ENCODE measurements at regions not wholly inside any gene's neighbourhood (a gene's known extent, or its start where the extent isn't known, plus 50 kb on each side); places are given as distances from the start of the nearest gene placed in this dataset.
A peak's percentile ranks its signal among the peaks of the same experiment; 100 is the strongest.
"Not testable (repeated sequence)": the region's sequence is repeated elsewhere in the genome, so short reads cannot be mapped to it uniquely, and the experiment has no call there.

- no peak for DNase-seq (ENCODE audit: low spot score)
These were observed 94.2 kb upstream of the TEX13D start for GRCh38 chrX:124238268-124238667.

- no peak for DNase-seq (ENCODE audit: low spot score)
These were observed 93.1 kb upstream of the TEX13D start for GRCh38 chrX:124239324-124239723.

- no peak for DNase-seq (ENCODE audit: low spot score)
These were observed 92.5 kb upstream of the TEX13D start for GRCh38 chrX:124239911-124240310.

- DNase-seq (ENCODE audit: low spot score): peak; percentile 30
These were observed 92.0 kb upstream of the TEX13D start for GRCh38 chrX:124240422-124240821.

- DNase-seq (ENCODE audit: low spot score): no peak
These were observed 90.3 kb upstream of the TEX13D start for GRCh38 chrX:124242131-124242530.

- DNase-seq (ENCODE audit: low spot score): no peak
These were observed 83.1 kb upstream of the TEX13D start for GRCh38 chrX:124249345-124249744.

- no peak for DNase-seq (ENCODE audit: low spot score)
These were observed 81.5 kb upstream of the TEX13D start for GRCh38 chrX:124250835-124251437.

DNA sequence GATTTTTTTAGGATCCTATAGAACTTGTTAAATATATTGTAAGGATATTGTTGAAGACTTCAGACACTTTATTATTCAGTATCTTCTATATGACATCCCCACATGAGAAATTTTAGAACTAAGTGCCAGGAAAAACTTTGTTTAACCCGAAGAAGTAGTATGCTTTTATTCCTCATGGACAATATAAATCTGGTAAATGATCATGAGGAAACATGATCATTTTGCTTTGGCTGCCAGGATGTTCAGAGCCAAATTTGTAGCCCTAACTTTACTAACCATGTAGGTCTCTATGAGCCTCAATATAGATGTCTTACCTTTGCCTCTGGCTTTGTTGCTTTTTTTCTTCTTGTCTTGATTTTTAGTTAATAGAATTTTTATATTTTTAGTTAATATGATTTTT is 77.8 kb upstream of the TEX13D start:
- no peak for DNase-seq (ENCODE audit: low spot score)

DNA sequence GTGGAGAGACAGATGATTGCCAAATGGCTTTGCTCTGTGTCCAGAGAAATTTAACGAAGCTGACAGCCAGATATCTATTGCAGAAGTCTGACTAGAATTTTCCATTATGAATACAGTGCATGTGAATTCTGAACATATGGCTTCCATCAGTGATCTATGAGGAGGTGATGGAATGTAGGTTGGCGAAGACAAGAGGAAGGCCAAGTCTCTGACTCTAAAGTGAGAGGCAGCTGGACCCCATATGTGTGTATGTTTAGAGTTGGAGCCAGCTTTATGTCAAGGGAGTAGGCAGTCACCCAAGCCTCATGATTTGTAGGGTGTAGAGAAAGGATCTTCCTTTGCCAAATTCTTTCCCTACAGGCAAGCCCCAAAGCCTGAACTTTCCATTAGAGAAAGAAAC is 76.2 kb upstream of the TEX13D start:
- peak; percentile 71 for DNase-seq (ENCODE audit: low spot score)

DNA sequence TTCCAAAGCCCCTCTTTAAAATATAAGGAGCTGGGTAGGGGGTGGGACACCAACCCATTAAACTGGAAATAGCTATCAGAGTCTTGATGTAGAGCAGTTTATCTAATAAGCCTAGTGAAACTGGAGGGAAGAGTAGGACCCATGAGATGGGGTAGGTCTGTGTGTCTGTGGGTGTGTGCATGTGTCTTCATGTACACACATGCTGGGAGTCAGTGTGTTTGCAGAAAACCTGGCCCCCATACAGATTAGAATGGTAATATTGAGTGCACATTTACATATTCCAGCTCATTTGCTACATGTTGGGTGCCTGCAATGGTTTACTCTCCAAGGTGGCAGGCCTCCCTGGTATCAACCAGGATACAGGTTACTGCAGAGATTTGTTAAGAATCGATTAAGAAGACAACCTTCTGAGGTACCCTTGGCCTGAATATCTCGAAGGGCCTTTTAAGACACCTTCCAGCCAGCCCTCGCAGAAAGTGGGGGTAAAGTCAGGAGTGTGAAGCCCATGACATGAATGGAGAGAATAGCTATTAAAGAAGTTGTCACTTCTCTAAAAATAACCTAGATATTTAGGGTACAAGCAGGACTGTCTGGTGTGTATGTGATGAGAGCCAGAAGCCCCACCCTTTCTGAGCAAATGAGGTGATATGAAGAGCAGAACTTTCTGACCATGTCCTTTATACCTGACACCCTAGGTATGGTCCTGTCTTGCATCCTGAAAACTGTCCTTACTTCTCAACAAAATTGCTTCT is 75.7 kb upstream of the TEX13D start:
- DNase-seq (ENCODE audit: low spot score): no peak

GRCh38 chrX:124257924-124258702 is 74.3 kb upstream of the TEX13D start:
- no peak for DNase-seq (ENCODE audit: low spot score)

DNA sequence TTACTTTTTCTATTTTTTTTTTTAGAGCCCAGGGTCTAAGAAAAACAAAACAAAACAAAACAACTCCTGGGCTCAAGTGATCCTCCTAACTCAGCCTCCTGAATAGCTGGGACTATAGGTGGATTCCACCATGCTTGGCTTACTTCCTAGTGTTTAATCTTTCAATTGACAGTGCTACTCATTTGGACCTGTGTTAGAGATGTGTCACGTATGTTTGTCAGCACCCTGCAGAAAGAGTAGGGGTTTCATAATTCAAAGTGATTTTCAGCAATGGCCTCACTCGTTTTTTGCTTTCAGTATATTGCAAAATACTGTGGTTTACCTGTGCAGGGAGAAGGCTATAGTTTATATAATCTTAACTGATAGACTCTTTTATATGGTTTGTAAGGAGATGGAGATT is 71.6 kb upstream of the TEX13D start:
- no peak for DNase-seq (ENCODE audit: low spot score)

DNA sequence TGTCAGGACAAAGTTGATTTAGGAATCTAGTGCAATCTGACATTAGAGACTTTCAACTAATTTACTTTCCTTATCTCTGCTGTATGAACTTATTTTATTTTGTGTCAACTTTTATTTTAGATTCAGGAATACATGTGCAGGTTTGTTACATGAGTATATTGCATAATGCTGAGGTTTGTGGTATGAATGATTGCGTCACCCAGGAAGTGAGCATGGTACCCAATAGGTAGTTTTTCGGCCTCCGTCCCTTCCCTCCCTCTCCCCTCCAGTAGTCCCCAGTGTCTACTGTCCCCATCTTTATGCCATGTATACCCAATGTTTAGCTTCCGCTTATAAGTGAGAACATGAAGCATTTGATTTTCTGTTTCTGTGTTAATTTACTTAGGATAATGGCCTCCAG is 68.7 kb upstream of the TEX13D start:
- DNase-seq (ENCODE audit: low spot score): no peak

GRCh38 chrX:124268099-124268498 is 64.4 kb upstream of the TEX13D start:
- no peak for DNase-seq (ENCODE audit: low spot score)

DNA sequence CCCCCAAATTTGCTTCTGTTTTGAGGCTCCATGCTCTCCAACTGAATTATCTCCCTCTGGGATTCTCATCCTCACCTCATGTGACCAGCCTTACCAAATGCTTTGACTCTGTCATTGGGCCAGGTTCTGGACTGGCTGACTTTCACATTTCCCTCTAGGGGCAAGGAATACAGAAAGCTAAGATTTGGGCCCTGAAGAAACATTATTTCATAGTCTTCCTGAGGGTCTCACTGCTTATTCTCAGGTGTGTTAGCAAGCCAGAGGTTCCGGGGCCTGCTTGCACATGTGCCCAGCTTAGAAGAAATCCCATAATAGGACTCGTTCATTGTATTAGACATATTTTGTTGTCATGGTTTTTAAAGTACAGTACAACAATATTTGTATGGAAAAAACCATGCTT is 62.6 kb upstream of the TEX13D start:
- no peak for DNase-seq (ENCODE audit: low spot score)

DNA sequence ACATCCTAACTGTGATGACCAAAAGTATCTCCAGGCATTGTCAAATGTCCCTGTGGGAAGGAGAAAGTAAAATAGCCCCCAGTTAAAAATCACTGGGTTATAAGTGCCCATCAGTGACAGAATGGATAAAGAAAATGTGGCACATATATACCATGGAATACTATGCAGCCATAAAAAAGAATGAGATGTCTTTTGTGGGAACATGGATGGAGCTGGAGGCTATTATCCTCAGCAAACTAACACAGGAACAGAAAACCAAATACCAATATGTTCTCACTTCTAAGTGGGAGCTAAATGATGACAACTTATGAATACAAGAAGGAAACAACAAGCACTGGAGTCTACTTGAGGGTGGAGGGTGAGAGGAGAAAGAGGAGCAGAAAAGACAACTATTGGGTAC is 60.9 kb upstream of the TEX13D start:
- DNase-seq (ENCODE audit: low spot score): not testable (repeated sequence)

DNA sequence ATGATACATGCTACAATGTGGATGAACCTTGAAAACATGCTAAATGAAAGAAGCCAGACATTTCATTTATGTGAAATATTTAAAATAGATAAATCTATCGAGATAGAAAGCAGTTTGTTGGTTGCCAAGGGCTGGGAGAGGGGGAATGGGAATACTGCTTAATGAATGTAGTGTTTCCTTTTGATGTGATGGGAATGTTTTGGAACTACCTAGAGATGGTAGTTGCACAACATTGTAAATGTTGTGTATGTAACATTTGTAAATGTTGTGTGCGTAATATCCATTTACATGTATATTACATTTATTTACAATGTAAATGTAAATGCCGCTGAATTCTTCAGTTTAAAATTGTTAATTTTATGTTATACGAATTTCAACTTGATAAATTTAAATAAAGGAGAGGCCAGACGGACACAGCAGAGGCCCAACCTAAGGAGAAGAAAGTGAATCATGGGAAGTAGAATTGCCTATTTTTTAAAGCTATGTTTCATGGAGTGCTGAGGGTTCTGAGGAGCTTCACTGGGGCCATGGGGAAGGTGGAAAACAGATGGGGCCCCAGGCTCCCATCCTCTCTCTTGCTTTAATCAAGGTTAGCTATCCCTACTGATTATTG is 60.0 kb upstream of the TEX13D start:
- no peak for DNase-seq (ENCODE audit: low spot score)

GRCh38 chrX:124274438-124275181 is 57.9 kb upstream of the TEX13D start:
- DNase-seq (ENCODE audit: low spot score): no peak

- no peak for DNase-seq (ENCODE audit: low spot score)
These were observed 57.1 kb upstream of the TEX13D start for GRCh38 chrX:124275182-124275894.

DNA sequence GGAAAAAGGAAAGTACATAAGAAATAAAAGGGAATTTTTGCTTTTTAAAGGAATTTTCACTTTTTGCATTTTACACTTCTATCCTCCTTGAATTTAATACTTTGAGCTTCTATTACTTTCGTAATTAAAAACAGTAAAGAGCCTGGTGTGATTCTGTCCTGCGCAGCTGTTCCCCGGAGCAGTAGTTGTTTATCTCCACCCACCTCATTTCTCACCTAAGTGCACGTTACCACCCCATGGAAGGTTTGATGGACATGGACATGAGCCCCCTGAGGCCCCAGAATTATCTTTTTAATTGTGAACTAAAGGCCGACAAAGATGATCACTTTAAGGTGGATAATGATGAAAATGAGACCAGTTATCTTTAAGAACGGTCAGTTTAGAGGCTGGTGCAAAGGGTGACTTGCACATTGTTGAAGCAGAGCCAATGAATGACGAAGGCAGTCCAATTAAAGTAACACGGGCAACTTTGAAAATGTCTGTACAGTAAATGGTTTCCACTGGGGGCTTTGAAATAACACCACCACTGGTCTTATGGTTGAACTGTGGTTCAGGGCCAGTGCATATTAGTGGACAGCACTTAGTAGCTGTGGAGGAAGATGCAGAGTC is 52.1 kb upstream of the TEX13D start:
- no peak for DNase-seq (ENCODE audit: low spot score)

DNA sequence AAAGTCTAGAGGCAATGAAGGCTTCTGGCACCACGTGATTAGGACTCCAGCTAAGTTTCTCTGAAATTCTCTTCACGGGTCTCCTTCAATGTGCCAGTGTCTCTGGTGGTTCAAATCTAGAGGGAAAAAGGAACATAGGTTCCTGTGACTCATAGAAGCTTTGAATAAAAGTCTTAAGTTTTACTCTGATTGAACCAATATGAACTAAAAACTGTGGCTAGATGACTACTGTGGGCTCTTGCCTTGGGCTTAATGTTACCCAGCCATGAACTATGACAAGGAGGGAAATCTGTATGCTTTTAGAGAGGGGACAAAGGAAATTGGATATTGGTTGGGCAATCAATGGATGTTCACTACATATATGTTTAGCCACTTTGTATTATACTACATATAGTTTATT is 49.9 kb upstream of the TEX13D start:
- no peak for DNase-seq (ENCODE audit: low spot score)

All from AG08395 (cell line).